ENCODE measurements at regions not wholly inside any gene's neighbourhood (a gene's known extent, or its start where the extent isn't known, plus 50 kb on each side); places are given as distances from the start of the nearest gene placed in this dataset.

DNA sequence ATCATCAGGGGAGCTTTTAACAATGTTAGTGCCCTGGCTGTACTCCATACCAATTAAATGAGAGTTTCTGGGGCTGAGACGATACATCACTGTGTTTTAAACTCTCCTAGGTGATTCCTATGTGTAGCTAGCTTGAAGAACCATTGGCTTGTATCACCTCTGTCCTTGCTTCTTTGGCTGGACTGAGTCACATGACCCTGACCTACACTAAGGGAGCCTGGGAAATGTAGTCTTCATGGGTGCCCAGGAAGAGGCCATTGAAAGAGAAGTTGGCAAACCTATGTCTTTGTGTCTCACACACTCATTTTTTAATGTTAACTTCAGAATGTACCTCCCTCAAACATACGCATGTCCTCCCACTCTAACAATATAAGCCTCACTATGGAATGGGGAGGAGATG is 506.6 kb downstream of the DHX35 start:
- DNase-seq, result no peak
- Histone ChIP-seq H3K4me3 (no peak overlapping the region), H3F3A (ENCODE audit: insufficient read depth, low read depth) (no peaks in the 10 kb centered on the region), H3K27me3 (ENCODE audit: insufficient read depth, low read depth) (peaks cover 17% of the 10 kb centered on the region; the same call in 1 of the 2 replicates), H3K4me2 (no peak overlapping the region), H3K9me2 (ENCODE audit: insufficient read depth) (no peaks in the 10 kb centered on the region), H3K36me3 (ENCODE audit: low read depth) (no peaks in the 10 kb centered on the region), H2AFZ (no peak overlapping the region), H3K27ac (no peak overlapping the region), H3K79me2 (ENCODE audit: low read depth) (no peaks in the 10 kb centered on the region), H3K4me1 (replicated peaks; ENCODE audit: insufficient read depth) (no peaks in the 10 kb centered on the region), H4K20me1 (ENCODE audit: insufficient read depth) (no peaks in the 10 kb centered on the region), H3K9me3 (ENCODE audit: insufficient read depth, low read depth) (no peaks in the 10 kb centered on the region)
- no TSS peak for BruUV-seq (replicated peaks)
- ChIA-PET POLR2A (ENCODE audit: unreplicated experiment) (no interaction called here), CTCF (no interaction called here)
- intact Hi-C loops (cut with micrococcal nuclease; ENCODE audit: unreplicated experiment), result no loop called here
- TF ChIP-seq, protein P1, sequence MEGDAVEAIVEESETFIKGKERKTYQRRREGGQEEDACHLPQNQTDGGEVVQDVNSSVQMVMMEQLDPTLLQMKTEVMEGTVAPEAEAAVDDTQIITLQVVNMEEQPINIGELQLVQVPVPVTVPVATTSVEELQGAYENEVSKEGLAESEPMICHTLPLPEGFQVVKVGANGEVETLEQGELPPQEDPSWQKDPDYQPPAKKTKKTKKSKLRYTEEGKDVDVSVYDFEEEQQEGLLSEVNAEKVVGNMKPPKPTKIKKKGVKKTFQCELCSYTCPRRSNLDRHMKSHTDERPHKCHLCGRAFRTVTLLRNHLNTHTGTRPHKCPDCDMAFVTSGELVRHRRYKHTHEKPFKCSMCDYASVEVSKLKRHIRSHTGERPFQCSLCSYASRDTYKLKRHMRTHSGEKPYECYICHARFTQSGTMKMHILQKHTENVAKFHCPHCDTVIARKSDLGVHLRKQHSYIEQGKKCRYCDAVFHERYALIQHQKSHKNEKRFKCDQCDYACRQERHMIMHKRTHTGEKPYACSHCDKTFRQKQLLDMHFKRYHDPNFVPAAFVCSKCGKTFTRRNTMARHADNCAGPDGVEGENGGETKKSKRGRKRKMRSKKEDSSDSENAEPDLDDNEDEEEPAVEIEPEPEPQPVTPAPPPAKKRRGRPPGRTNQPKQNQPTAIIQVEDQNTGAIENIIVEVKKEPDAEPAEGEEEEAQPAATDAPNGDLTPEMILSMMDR (conservative IDR thresholded peaks at IDR 0.05), result no peak
- TF ChIP-seq EZH2 (IDR thresholded peaks at IDR 0.05; ENCODE audit: low read depth), result no peak

- Histone ChIP-seq H4K20me1 (ENCODE audit: insufficient read depth) (no peaks in the 10 kb centered on the region), H3F3A (ENCODE audit: insufficient read depth, low read depth) (no peaks in the 10 kb centered on the region), H3K4me2 (no peak overlapping the region), H3K4me1 (replicated peaks; ENCODE audit: insufficient read depth) (no peaks in the 10 kb centered on the region), H3K27ac (no peak overlapping the region), H2AFZ (no peak overlapping the region), H3K4me3 (no peak overlapping the region), H3K9me2 (ENCODE audit: insufficient read depth) (no peaks in the 10 kb centered on the region), H3K9me3 (ENCODE audit: insufficient read depth, low read depth) (no peaks in the 10 kb centered on the region), H3K79me2 (ENCODE audit: low read depth) (no peaks in the 10 kb centered on the region), H3K27me3 (ENCODE audit: insufficient read depth, low read depth) (peaks cover 46% of the 10 kb centered on the region; the same call in 1 of the 2 replicates), H3K36me3 (ENCODE audit: low read depth) (no peaks in the 10 kb centered on the region)
- ChIA-PET CTCF (no interaction called here), POLR2A (ENCODE audit: unreplicated experiment) (no interaction called here)
- TF ChIP-seq, protein P1 (conservative IDR thresholded peaks at IDR 0.05), result no peak
- no peak for TF ChIP-seq EZH2 (IDR thresholded peaks at IDR 0.05; ENCODE audit: low read depth)
- no TSS peak for BruUV-seq (replicated peaks)
- no peak for DNase-seq
- intact Hi-C loops (cut with micrococcal nuclease; ENCODE audit: unreplicated experiment), result no loop called here
Measured at GRCh38 chr20:39464238-39464637, 502.1 kb downstream of the DHX35 start.

DNA sequence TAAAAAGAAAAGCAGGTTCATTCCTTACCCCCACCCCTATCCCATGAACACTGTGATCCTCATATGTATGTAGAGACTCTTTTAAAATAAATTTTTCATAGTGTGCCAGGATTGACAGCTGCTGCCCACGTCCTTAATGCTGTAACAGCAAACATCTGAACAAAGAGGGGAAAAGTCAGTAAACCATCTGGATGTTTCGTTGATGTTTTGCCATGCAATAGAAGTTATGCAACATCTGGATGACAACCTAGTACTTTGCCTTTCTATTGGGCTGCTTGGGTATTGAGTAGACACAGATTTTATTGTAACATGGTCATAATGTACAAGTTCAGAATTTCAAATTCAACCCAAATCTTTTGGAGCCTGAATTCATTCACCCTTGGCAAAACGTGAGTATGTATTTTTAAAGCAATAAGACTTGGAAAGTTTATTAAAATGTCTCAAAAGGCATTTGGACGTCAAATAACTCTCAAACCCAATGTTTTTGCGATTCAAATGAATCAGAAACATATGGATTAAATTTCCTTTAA is 500.3 kb downstream of the DHX35 start:
- H3F3A ChIP-seq (ENCODE audit: insufficient read depth, low read depth), result no peaks in the 10 kb centered on the region
- H3K4me1 ChIP-seq (replicated peaks; ENCODE audit: insufficient read depth), result no peaks in the 10 kb centered on the region
- no peak overlapping the region for H2AFZ ChIP-seq
- DNase-seq, result no peak
- H3K27ac ChIP-seq, result no peak overlapping the region
- H4K20me1 ChIP-seq (ENCODE audit: insufficient read depth), result no peaks in the 10 kb centered on the region
- H3K4me3 ChIP-seq, result no peak overlapping the region
- no peaks in the 10 kb centered on the region for H3K36me3 ChIP-seq (ENCODE audit: low read depth)
- H3K9me2 ChIP-seq (ENCODE audit: insufficient read depth), result no peaks in the 10 kb centered on the region
- intact Hi-C loops (cut with micrococcal nuclease; ENCODE audit: unreplicated experiment), result no loop called here
- BruUV-seq (replicated peaks), result no TSS peak
- H3K79me2 ChIP-seq (ENCODE audit: low read depth), result no peaks in the 10 kb centered on the region
- no peak overlapping the region for H3K4me2 ChIP-seq
- H3K27me3 ChIP-seq (ENCODE audit: insufficient read depth, low read depth), result peaks cover 51% of the 10 kb centered on the region; the same call in 1 of the 2 replicates
- no peaks in the 10 kb centered on the region for H3K9me3 ChIP-seq (ENCODE audit: insufficient read depth, low read depth)
- ChIA-PET CTCF (no interaction called here), POLR2A (ENCODE audit: unreplicated experiment) (no interaction called here)
- TF ChIP-seq EZH2 (IDR thresholded peaks at IDR 0.05; ENCODE audit: low read depth), result no peak
- TF ChIP-seq, protein P1 (conservative IDR thresholded peaks at IDR 0.05), result no peak
